ENCODE measurements at regions not wholly inside any gene's neighbourhood (a gene's known extent, or its start where the extent isn't known, plus 50 kb on each side); places are given as distances from the start of the nearest gene placed in this dataset.

GRCh38 chr9:81113453-81114124, 575.8 kb downstream of the TLE1 start:
- Histone ChIP-seq H3K27ac (ENCODE audit: low read length) (peak overlapping the region; percentile 84), H3K4me2 (ENCODE audit: low read depth, low read length) (peak overlapping the region; percentile 65), H3K4me3 (ENCODE audit: low read length) (peak overlapping the region; percentile 52), H3F3A (ENCODE audit: insufficient read depth, low read length) (peaks cover 15% of the 10 kb centered on the region), H3K9ac (ENCODE audit: low read length) (peak overlapping the region; percentile 13; the same call in 1 of the 2 replicates), H3K36me3 (replicated peaks; ENCODE audit: insufficient read depth, low read length) (no peaks in the 10 kb centered on the region), H3K27me3 (replicated peaks; ENCODE audit: insufficient read depth, low read length) (no peaks in the 10 kb centered on the region), H3K4me1 (ENCODE audit: low read length) (peaks cover 16% of the 10 kb centered on the region), H4K20me1 (ENCODE audit: insufficient read depth, low read length) (no peaks in the 10 kb centered on the region), H2AFZ (ENCODE audit: low read length) (peak overlapping the region; percentile 68), H3K9me2 (replicated peaks; ENCODE audit: insufficient read depth, low read length) (no peaks in the 10 kb centered on the region), H3K79me2 (ENCODE audit: low read length) (no peaks in the 10 kb centered on the region), H3K9me3 (replicated peaks; ENCODE audit: insufficient read depth, low read length) (no peaks in the 10 kb centered on the region)
- TF ChIP-seq EZH2phosphoT487 (IDR thresholded peaks at IDR 0.05; ENCODE audit: low read length) (no peak), EZH2 (optimal IDR thresholded peaks at IDR 0.05; ENCODE audit: low read depth, low read length) (no peak), CTCF (IDR thresholded peaks at IDR 0.05; ENCODE audit: low read length) (no peak)
- peak; percentile 86 for DNase-seq

- H3K9ac ChIP-seq (ENCODE audit: low read length) = peak overlapping the region; percentile 13; the same call in 1 of the 2 replicates
- no peaks in the 10 kb centered on the region for H3K9me3 ChIP-seq (replicated peaks; ENCODE audit: insufficient read depth, low read length)
- H3K79me2 ChIP-seq (ENCODE audit: low read length) = no peaks in the 10 kb centered on the region
- TF ChIP-seq EZH2 (optimal IDR thresholded peaks at IDR 0.05; ENCODE audit: low read depth, low read length) = no peak
- TF ChIP-seq EZH2phosphoT487 (IDR thresholded peaks at IDR 0.05; ENCODE audit: low read length) = no peak
- TF ChIP-seq CTCF (IDR thresholded peaks at IDR 0.05; ENCODE audit: low read length) = no peak
- H3K9me2 ChIP-seq (replicated peaks; ENCODE audit: insufficient read depth, low read length) = no peaks in the 10 kb centered on the region
- H3F3A ChIP-seq (ENCODE audit: insufficient read depth, low read length) = peaks cover 15% of the 10 kb centered on the region
- no peaks in the 10 kb centered on the region for H3K27me3 ChIP-seq (replicated peaks; ENCODE audit: insufficient read depth, low read length)
- no peaks in the 10 kb centered on the region for H4K20me1 ChIP-seq (ENCODE audit: insufficient read depth, low read length)
- H2AFZ ChIP-seq (ENCODE audit: low read length) = peak overlapping the region; percentile 68
- H3K4me1 ChIP-seq (ENCODE audit: low read length) = peaks cover 16% of the 10 kb centered on the region
- peak overlapping the region; percentile 52 for H3K4me3 ChIP-seq (ENCODE audit: low read length)
- H3K4me2 ChIP-seq (ENCODE audit: low read depth, low read length) = peak overlapping the region; percentile 65
- no peak for DNase-seq
- no peaks in the 10 kb centered on the region for H3K36me3 ChIP-seq (replicated peaks; ENCODE audit: insufficient read depth, low read length)
- peak overlapping the region; percentile 84 for H3K27ac ChIP-seq (ENCODE audit: low read length)
Measured at GRCh38 chr9:81112627-81113452, 576.5 kb downstream of the TLE1 start.

DNA sequence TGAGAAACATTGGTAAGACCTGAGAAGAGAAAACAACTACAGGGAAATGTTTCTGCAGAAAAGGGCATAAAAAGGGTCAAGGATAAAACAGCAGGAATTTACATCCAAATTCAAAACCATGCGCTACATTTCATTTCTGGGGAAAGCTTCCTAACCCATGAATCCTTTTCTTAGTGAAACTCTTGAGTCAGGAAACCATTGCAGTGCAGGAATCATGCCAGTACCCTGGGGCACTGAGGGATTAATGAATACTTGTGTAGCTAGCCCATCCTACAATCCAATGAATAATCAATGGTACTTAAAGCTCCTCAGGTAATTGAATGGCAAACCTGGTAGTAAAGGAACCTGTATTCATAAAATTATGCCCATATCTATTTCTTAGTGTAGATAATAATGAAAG, 580.5 kb downstream of the TLE1 start:
- no peak overlapping the region for H3K9ac ChIP-seq (ENCODE audit: low read length)
- no peak overlapping the region for H2AFZ ChIP-seq (ENCODE audit: low read length)
- no peaks in the 10 kb centered on the region for H3K9me3 ChIP-seq (replicated peaks; ENCODE audit: insufficient read depth, low read length)
- no peaks in the 10 kb centered on the region for H4K20me1 ChIP-seq (ENCODE audit: insufficient read depth, low read length)
- peaks cover 12% of the 10 kb centered on the region for H3K4me1 ChIP-seq (ENCODE audit: low read length)
- no peak overlapping the region for H3K4me3 ChIP-seq (ENCODE audit: low read length)
- no peak overlapping the region for H3K4me2 ChIP-seq (ENCODE audit: low read depth, low read length)
- TF ChIP-seq EZH2phosphoT487 (IDR thresholded peaks at IDR 0.05; ENCODE audit: low read length) (no peak), EZH2 (optimal IDR thresholded peaks at IDR 0.05; ENCODE audit: low read depth, low read length) (no peak), CTCF (IDR thresholded peaks at IDR 0.05; ENCODE audit: low read length) (no peak)
- no peaks in the 10 kb centered on the region for H3K36me3 ChIP-seq (replicated peaks; ENCODE audit: insufficient read depth, low read length)
- no peaks in the 10 kb centered on the region for H3K27me3 ChIP-seq (replicated peaks; ENCODE audit: insufficient read depth, low read length)
- H3F3A ChIP-seq (ENCODE audit: insufficient read depth, low read length) = peaks cover 13% of the 10 kb centered on the region
- no peaks in the 10 kb centered on the region for H3K9me2 ChIP-seq (replicated peaks; ENCODE audit: insufficient read depth, low read length)
- H3K27ac ChIP-seq (ENCODE audit: low read length) = no peak overlapping the region
- DNase-seq = no peak
- H3K79me2 ChIP-seq (ENCODE audit: low read length) = no peaks in the 10 kb centered on the region
